ENCODE measurements at regions not wholly inside any gene's neighbourhood (a gene's known extent, or its start where the extent isn't known, plus 50 kb on each side); places are given as distances from the start of the nearest gene placed in this dataset.

DNA sequence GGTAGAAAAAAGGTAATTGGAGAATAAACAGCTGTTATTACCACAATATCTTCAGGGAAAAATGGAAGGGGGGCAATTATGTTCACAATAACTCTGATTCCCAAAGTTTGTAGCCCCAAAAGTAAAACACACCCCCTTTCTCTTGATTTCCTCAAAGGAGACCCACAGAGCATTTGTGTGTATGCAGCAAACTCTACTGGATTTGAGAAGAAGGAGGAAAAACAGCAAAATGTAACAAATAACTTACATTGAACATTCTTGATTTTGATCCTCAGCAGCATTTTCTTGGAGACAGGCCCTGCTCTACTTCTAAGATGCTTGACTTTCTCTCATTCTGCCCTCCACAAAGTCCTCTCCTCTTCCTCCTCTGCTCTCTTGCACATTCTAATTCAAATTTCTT lies 420.8 kb upstream of the EDIL3 start:
- DNase-seq (ENCODE audit: low spot score): no peak
- Histone ChIP-seq H3K79me2 (no peaks in the 10 kb centered on the region), H3K4me3 (no peak overlapping the region), H2AFZ (no peak overlapping the region), H3K27ac (no peak overlapping the region), H3K27me3 (no peaks in the 10 kb centered on the region), H3K9me2 (replicated peaks; ENCODE audit: insufficient read depth) (no peaks in the 10 kb centered on the region), H4K20me1 (ENCODE audit: insufficient read depth, poor library complexity, severe bottlenecking) (no peaks in the 10 kb centered on the region), H3K9me3 (ENCODE audit: low read depth) (no peaks in the 10 kb centered on the region), H3K36me3 (replicated peaks; ENCODE audit: insufficient read depth, low read depth) (no peaks in the 10 kb centered on the region), H3K4me1 (ENCODE audit: insufficient read depth) (no peaks in the 10 kb centered on the region), H3K4me2 (no peak overlapping the region)
- TF ChIP-seq CTCF (IDR thresholded peaks at IDR 0.05; ENCODE audit: poor library complexity) (no peak), EZH2phosphoT487 (IDR thresholded peaks at IDR 0.05; ENCODE audit: low read depth, severe bottlenecking, unreplicated experiment) (no peak), EZH2 (IDR thresholded peaks at IDR 0.05; ENCODE audit: borderline replicate concordance) (no peak)

- Histone ChIP-seq H3K4me2 (no peak overlapping the region), H2AFZ (no peak overlapping the region), H3K4me3 (no peak overlapping the region), H3K36me3 (replicated peaks; ENCODE audit: insufficient read depth, low read depth) (no peaks in the 10 kb centered on the region), H4K20me1 (ENCODE audit: insufficient read depth, poor library complexity, severe bottlenecking) (no peaks in the 10 kb centered on the region), H3K27ac (no peak overlapping the region), H3K9me3 (ENCODE audit: low read depth) (no peaks in the 10 kb centered on the region), H3K79me2 (no peaks in the 10 kb centered on the region), H3K4me1 (ENCODE audit: insufficient read depth) (no peaks in the 10 kb centered on the region), H3K27me3 (no peaks in the 10 kb centered on the region), H3K9me2 (replicated peaks; ENCODE audit: insufficient read depth) (no peaks in the 10 kb centered on the region)
- WGBS (ENCODE audit: low lambda C conversion rate, missing lambda C conversion rate): 92% methylated on average over 8 of the region's 8 CpGs
- no peak for DNase-seq (ENCODE audit: low spot score)
- TF ChIP-seq EZH2 (IDR thresholded peaks at IDR 0.05; ENCODE audit: borderline replicate concordance): no peak
- TF ChIP-seq EZH2phosphoT487 (IDR thresholded peaks at IDR 0.05; ENCODE audit: low read depth, severe bottlenecking, unreplicated experiment): no peak
- no peak for TF ChIP-seq CTCF (IDR thresholded peaks at IDR 0.05; ENCODE audit: poor library complexity)
These were observed 411.7 kb upstream of the EDIL3 start for GRCh38 chr5:84796399-84796798.

DNA sequence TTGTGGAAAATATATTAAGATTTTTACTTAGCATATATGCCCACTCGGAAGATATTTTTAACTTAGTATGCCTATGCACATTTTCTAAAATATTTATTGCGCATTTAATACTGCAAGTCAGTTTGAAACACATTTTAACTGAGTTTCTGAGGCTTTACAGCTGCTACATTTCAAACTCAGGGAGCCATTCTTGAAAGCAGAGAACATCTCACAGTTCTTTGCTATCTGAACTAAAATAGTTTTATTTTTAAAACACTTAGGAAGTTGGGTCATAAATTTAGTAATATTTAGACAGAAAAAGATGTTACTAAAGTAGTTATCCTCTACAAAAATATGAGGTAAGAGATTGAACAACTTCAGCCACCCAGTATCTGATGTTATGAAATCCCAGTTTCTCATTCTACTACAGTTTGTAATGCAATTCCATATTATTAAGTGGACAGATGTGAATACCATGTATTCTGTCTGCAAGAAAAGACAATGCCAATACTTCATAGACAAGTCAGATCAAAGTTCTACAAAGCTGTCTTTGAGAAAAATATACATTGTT lies 409.9 kb upstream of the EDIL3 start:
- H2AFZ ChIP-seq: no peak overlapping the region
- H3K9me2 ChIP-seq (replicated peaks; ENCODE audit: insufficient read depth): no peaks in the 10 kb centered on the region
- no peaks in the 10 kb centered on the region for H3K27me3 ChIP-seq
- no peak overlapping the region for H3K27ac ChIP-seq
- no peaks in the 10 kb centered on the region for H3K79me2 ChIP-seq
- no peak overlapping the region for H3K4me2 ChIP-seq
- no peak for TF ChIP-seq CTCF (IDR thresholded peaks at IDR 0.05; ENCODE audit: poor library complexity)
- no peak for TF ChIP-seq EZH2phosphoT487 (IDR thresholded peaks at IDR 0.05; ENCODE audit: low read depth, severe bottlenecking, unreplicated experiment)
- TF ChIP-seq EZH2 (IDR thresholded peaks at IDR 0.05; ENCODE audit: borderline replicate concordance): no peak
- H3K4me3 ChIP-seq: no peak overlapping the region
- no peak for DNase-seq (ENCODE audit: low spot score)
- H3K4me1 ChIP-seq (ENCODE audit: insufficient read depth): no peaks in the 10 kb centered on the region
- no peaks in the 10 kb centered on the region for H3K9me3 ChIP-seq (ENCODE audit: low read depth)
- no peaks in the 10 kb centered on the region for H4K20me1 ChIP-seq (ENCODE audit: insufficient read depth, poor library complexity, severe bottlenecking)
- 82% methylated on average over 2 of the region's 2 CpGs for WGBS (ENCODE audit: low lambda C conversion rate, missing lambda C conversion rate)
- H3K36me3 ChIP-seq (replicated peaks; ENCODE audit: insufficient read depth, low read depth): no peaks in the 10 kb centered on the region

GRCh38 chr5:84791730-84792129 lies 407.1 kb upstream of the EDIL3 start:
- Histone ChIP-seq H2AFZ (no peak overlapping the region), H3K36me3 (replicated peaks; ENCODE audit: insufficient read depth, low read depth) (no peaks in the 10 kb centered on the region), H3K4me1 (ENCODE audit: insufficient read depth) (no peaks in the 10 kb centered on the region), H3K9me3 (ENCODE audit: low read depth) (no peaks in the 10 kb centered on the region), H4K20me1 (ENCODE audit: insufficient read depth, poor library complexity, severe bottlenecking) (no peaks in the 10 kb centered on the region), H3K79me2 (no peaks in the 10 kb centered on the region), H3K4me2 (no peak overlapping the region), H3K9me2 (replicated peaks; ENCODE audit: insufficient read depth) (no peaks in the 10 kb centered on the region), H3K27ac (no peak overlapping the region), H3K4me3 (no peak overlapping the region), H3K27me3 (no peaks in the 10 kb centered on the region)
- no peak for DNase-seq (ENCODE audit: low spot score)
- WGBS (ENCODE audit: low lambda C conversion rate, missing lambda C conversion rate): 73% methylated on average over 3 of the region's 3 CpGs
- TF ChIP-seq EZH2phosphoT487 (IDR thresholded peaks at IDR 0.05; ENCODE audit: low read depth, severe bottlenecking, unreplicated experiment) (no peak), EZH2 (IDR thresholded peaks at IDR 0.05; ENCODE audit: borderline replicate concordance) (no peak), CTCF (IDR thresholded peaks at IDR 0.05; ENCODE audit: poor library complexity) (no peak)

Measured in hepatocyte (in vitro differentiated cells).